Progenitor cell of endocrine pancreas (in vitro differentiated cells): ENCODE measurements at regions not wholly inside any gene's neighbourhood (a gene's known extent, or its start where the extent isn't known, plus 50 kb on each side); places are given as distances from the start of the nearest gene placed in this dataset.

ENCODE experiments used
- DNase-seq: peaks from one replicate; pipeline ENCODE4 v3.0.0; 2021; ENCODE audit warnings: low spot score; ENCODE audit not compliant: unreplicated experiment
- H3K27ac Mint-ChIP-seq: 2 replicates; pipeline ENCODE4 v1.8.0; 2021; ENCODE audit warnings: mild to moderate bottlenecking, moderate library complexity, mixed read lengths
- H3K27me3 Mint-ChIP-seq: 2 replicates; pipeline ENCODE4 v1.8.0; 2021; ENCODE audit warnings: mixed read lengths
- H3K36me3 Mint-ChIP-seq: 2 replicates; pipeline ENCODE4 v1.8.0; 2022; ENCODE audit warnings: mixed read lengths; ENCODE audit not compliant: insufficient read depth
- H3K4me1 Mint-ChIP-seq: 2 replicates; pipeline ENCODE4 v1.8.0; 2021; ENCODE audit warnings: low read depth, mixed read lengths
- H3K4me3 Mint-ChIP-seq: 2 replicates; pipeline ENCODE4 v1.8.0; 2021; ENCODE audit warnings: low read depth, mild to moderate bottlenecking, moderate library complexity, mixed read lengths
- H3K9me3 Mint-ChIP-seq: 2 replicates; pipeline ENCODE4 v1.8.0; 2021; ENCODE audit warnings: low read depth, mixed read lengths
- CTCF ChIP-seq: fragments of 200-600 bp; sonication (generic); IDR thresholded peaks from one replicate; pipeline ENCODE4 v1.5.0; 2021; ENCODE audit warnings: antibody characterized with exemption, mild to moderate bottlenecking; ENCODE audit not compliant: unreplicated experiment

GRCh38 chr12:67370979-67371378, 101.8 kb downstream of the CAND1 start:
- no peak for DNase-seq
- H3K4me3 Mint-ChIP-seq, result no peak overlapping the region
- H3K36me3 Mint-ChIP-seq, result no peaks in the 10 kb centered on the region
- H3K4me1 Mint-ChIP-seq, result peaks cover under 1% of the 10 kb centered on the region
- no peak overlapping the region for H3K27ac Mint-ChIP-seq
- no peaks in the 10 kb centered on the region for H3K9me3 Mint-ChIP-seq
- no peak for TF ChIP-seq CTCF
- no peaks in the 10 kb centered on the region for H3K27me3 Mint-ChIP-seq

- Mint-ChIP-seq H3K36me3 (no peaks in the 10 kb centered on the region), H3K4me3 (no peak overlapping the region), H3K9me3 (peaks cover 4% of the 10 kb centered on the region), H3K27ac (no peak overlapping the region), H3K4me1 (peaks cover 1% of the 10 kb centered on the region), H3K27me3 (no peaks in the 10 kb centered on the region)
- no peak for DNase-seq
- no peak for TF ChIP-seq CTCF
Measured at GRCh38 chr12:67377021-67377420, 107.9 kb downstream of the CAND1 start.

- H3K9me3 Mint-ChIP-seq, result peaks cover 4% of the 10 kb centered on the region
- no peak for TF ChIP-seq CTCF
- H3K27me3 Mint-ChIP-seq, result no peaks in the 10 kb centered on the region
- H3K36me3 Mint-ChIP-seq, result no peaks in the 10 kb centered on the region
- no peak overlapping the region for H3K27ac Mint-ChIP-seq
- no peak overlapping the region for H3K4me3 Mint-ChIP-seq
- DNase-seq, result no peak
- peaks cover 1% of the 10 kb centered on the region for H3K4me1 Mint-ChIP-seq
Measured at GRCh38 chr12:67377541-67377940, 108.4 kb downstream of the CAND1 start.

- H3K4me3 Mint-ChIP-seq, result no peak overlapping the region
- TF ChIP-seq CTCF, result no peak
- H3K4me1 Mint-ChIP-seq, result no peaks in the 10 kb centered on the region
- H3K27ac Mint-ChIP-seq, result no peak overlapping the region
- H3K36me3 Mint-ChIP-seq, result no peaks in the 10 kb centered on the region
- no peak for DNase-seq
- H3K27me3 Mint-ChIP-seq, result no peaks in the 10 kb centered on the region
- H3K9me3 Mint-ChIP-seq, result peaks cover 4% of the 10 kb centered on the region
Measured at GRCh38 chr12:67382241-67382871, 113.2 kb downstream of the CAND1 start.

GRCh38 chr12:67386869-67387565, 117.9 kb downstream of the CAND1 start:
- Mint-ChIP-seq H3K4me1 (peaks cover 4% of the 10 kb centered on the region), H3K4me3 (no peak overlapping the region), H3K27ac (no peak overlapping the region), H3K9me3 (no peaks in the 10 kb centered on the region), H3K27me3 (no peaks in the 10 kb centered on the region), H3K36me3 (no peaks in the 10 kb centered on the region)
- DNase-seq, result no peak
- TF ChIP-seq CTCF, result no peak
